Left hindlimb (tissue), 1 donor: ENCODE measurements at regions not wholly inside any gene's neighbourhood (a gene's known extent, or its start where the extent isn't known, plus 50 kb on each side); places are given as distances from the start of the nearest gene placed in this dataset.
"Not testable (repeated sequence)": the region's sequence is repeated elsewhere in the genome, so short reads cannot be mapped to it uniquely, and the experiment has no call there.

ENCODE experiments used
- DNase-seq: peaks from one replicate; pipeline ENCODE4 v3.0.0-alpha.2; 2018

- DNase-seq = no peak
Measured at GRCh38 chr7:69515495-69516212, 82.6 kb upstream of the AUTS2 start.

DNA sequence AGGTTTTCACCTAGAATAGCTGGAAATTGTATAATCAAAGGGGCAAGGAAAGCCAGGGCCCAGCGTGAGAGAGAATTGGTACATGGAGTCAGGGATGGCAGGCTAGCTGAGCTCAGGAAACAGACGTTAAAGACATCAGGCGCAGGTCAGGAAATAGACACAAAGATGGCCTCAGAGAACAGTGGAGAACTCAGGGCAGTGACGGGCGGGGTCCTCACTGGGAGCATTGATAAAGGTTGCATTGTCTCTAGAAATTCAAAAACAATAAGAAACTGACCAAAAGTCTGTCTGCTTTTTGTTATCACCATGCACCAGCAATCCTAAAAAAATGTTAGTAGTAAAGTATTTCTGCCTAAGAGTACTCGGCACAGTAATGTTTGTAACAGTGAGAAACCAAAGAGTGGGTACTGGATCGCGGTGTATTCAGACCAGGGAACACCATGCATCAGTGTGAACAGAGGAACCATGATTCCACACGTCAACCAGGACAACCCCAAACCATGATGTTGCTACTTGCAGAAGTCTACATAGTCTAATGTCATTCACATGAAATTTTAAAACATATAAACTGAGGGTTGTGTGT, 81.9 kb upstream of the AUTS2 start:
- no peak for DNase-seq

- no peak for DNase-seq
Measured at GRCh38 chr7:69517985-69518704, 80.1 kb upstream of the AUTS2 start.

DNA sequence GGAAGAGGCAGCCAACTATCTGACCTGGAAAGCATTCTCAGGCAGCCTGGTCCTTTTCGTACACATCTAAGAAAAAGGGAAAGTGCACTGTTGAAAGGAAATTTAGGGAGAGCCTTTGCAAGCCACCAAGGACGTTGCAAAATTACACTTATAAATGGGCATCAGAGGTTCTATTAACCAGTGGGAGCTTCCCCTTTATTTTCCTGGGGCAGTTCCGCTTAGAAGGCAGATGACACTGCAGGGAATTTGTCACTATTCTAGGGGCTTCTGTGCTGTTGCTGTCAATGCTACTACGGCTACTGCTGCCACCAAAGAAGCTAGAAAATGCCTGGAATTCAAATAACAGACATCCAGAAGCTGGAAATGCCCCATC, 79.6 kb upstream of the AUTS2 start:
- DNase-seq = no peak

DNA sequence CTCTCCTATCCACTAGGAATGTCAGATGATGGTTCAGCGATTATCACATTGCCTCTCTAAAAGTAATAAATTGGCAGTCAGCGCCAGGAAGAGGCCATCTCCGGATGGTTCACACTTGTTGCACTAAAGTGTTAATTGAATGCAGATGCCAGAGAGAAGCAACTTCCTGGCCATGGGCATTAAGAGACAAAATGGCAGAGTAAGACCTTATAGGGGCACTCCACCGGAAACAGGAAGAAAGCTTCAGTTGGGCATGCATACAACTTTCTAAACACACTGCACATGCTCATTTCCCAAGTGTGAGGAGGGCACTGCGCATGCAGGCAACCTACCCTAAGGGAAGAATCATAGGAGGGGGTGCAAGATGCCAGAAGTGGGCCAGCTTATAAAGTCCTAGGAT, 71.7 kb upstream of the AUTS2 start:
- no peak for DNase-seq

GRCh38 chr7:69527706-69528105, 70.6 kb upstream of the AUTS2 start:
- no peak for DNase-seq

DNA sequence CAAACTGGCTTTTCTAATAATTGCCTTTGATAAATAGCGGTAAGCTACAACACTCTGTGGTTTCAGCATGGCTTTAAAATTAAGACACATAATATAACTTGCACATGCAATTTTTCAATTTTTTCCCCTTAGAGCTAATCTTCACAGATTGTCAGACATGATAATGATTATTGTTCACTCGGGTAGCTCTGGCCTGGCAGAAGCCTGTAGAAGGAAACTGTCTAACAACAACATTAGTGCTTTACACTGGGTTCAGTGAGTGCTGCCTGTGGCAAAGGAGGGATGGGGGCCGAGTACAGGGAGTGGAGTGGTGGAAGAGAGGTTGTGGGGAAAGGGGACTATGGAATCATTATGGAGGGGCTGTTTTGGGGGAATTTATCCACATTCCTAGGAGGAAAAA, 67.2 kb upstream of the AUTS2 start:
- no peak for DNase-seq

DNA sequence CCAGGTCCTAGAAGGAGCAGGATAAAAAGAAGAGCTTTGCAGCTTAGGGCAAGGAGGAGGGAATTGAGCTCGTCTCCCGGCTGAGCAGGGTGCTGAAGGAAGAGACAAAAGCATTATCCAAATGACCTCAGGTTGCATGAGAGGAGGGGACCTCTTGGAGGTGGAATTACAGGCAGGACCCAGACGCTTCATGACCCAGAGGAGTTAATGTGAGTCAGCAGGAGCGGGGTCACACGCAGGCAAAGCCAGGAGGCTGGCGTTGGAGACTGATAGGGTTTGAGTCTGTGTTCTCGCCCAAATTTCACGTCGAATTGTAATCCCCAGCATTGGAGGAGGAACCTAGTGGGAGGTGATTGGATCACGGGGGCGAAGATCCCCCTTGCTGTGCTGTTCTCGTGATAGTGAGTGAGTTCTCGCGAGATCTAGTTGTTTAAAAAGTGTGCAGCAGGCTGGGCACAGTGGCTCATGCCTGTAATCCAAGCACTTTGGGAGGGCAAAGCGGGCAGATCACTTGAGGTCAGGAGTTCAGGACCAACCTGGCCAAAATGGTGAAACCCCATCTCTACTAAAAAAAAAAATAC, 63.7 kb upstream of the AUTS2 start:
- no peak for DNase-seq

GRCh38 chr7:69537691-69538090, 60.6 kb upstream of the AUTS2 start:
- DNase-seq = no peak

- no peak for DNase-seq
Measured at GRCh38 chr7:69539531-69539930, 58.7 kb upstream of the AUTS2 start.

DNA sequence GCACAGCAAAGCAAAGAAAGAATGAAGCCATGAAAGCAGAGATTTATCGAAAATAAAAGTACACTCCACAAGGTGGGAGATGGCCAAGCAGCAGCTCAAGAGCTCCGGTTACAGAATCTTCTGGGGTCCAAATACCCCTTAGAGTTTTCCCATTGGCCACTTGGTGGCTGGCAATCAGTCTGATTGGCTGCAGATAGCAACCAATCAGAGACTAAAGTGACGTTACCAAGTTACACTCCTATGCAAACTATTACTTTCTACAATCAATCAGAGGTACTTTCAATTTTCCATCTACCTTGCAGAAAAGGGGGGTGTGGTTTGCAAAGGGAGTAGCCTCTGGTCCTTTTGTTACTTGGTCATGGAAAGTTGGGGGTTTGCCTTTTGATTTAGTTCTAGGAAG, 58.0 kb upstream of the AUTS2 start:
- DNase-seq = no peak

DNA sequence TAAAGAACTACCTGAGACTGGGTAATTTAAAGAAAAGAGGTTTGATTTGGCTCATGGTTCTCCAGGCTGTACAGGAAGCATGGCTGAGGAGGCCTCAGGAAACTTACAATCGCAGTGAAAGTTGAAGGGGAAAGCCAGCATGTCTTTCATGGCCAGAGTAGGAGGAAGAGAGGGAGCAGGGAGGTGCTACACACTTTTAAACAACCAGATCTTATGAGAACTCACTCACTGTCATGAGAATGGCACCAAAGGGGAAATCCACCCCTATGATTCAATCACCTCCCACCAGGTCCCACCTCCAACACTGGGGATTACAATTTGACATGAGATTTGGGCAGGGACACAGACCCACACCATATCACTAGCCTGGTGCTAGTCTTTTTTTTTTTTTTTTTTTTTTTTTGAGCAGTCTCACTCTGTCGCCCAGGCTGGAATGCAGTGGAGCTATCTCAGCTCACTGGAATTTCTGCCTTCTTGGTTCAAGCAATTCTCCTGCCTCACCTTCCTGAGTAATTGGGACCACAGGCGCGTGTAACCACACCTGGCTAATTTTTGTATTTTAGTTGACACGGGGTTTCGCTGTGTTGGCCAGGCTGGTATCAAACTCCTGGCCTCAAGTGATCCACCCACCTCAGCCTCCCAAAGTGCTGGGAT, 56.4 kb upstream of the AUTS2 start:
- not testable (repeated sequence) for DNase-seq

DNA sequence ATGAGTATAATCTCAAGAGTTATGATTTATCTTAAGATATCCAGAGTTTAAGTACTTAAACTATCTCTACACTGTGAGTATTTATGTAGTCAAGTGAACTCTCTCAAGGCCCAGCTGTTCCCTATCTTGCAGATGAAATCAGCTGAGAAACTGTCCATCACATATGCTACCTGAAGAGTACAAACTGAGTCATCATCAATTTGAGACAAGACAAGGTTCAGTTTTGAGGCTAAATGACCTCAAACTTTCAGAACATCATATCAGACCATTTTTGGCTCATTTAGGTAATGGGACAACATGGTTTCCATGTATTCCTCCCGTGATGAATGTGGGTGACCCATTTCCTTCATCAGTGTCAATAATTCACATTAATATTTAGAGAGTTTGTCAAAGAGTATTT, 53.1 kb upstream of the AUTS2 start:
- DNase-seq = no peak
